Lower leg skin (tissue), 3 donors: ENCODE measurements at regions not wholly inside any gene's neighbourhood (a gene's known extent, or its start where the extent isn't known, plus 50 kb on each side); places are given as distances from the start of the nearest gene placed in this dataset.

Experiments used
- CTCF ChIP-seq, 3 donors: fragments of 450-650 bp; IDR thresholded peaks; one replicate each; pipeline ENCODE4 v1.5.1; 2016; ENCODE audit warnings: antibody characterized with exemption in 3 of 3, mild to moderate bottlenecking in 3 of 3, moderate library complexity in 2 of 3
- POLR2A ChIP-seq, 2 donors: fragments of 450-650 bp; IDR thresholded peaks; one replicate each; pipeline ENCODE4 v1.6.1; 2016 to 2017; ENCODE audit warnings: antibody characterized with exemption in 2 of 2, mild to moderate bottlenecking in 1 of 2, moderate library complexity in 1 of 2

- TF ChIP-seq CTCF (IDR thresholded peaks at IDR 0.05) (no peak), POLR2A (IDR thresholded peaks at IDR 0.05) (no peak)
Observed at GRCh38 chr2:8452296-8452695, 229.6 kb upstream of the ID2 start.
